Loucy (cell line): ENCODE measurements at regions not wholly inside any gene's neighbourhood (a gene's known extent, or its start where the extent isn't known, plus 50 kb on each side); places are given as distances from the start of the nearest gene placed in this dataset.

Experiments
- CTCF ChIP-seq: fragments of 200-600 bp; sonication (generic); conservative IDR thresholded peaks from 2 replicates; pipeline ENCODE4 v1.5.1; 2014; ENCODE audit warnings: mild to moderate bottlenecking, antibody characterized with exemption, low read length
- EZH2phosphoT487 ChIP-seq: fragments of 200-600 bp; IDR thresholded peaks from 2 replicates; pipeline ENCODE4 v1.6.1; 2018; ENCODE audit warnings: antibody characterized with exemption, mild to moderate bottlenecking, moderate library complexity, borderline replicate concordance

GRCh38 chr2:161488879-161489278, 72.8 kb downstream of the TBR1 start:
- TF ChIP-seq CTCF (no peak), EZH2phosphoT487 (no peak)
